Mucosa of descending colon (tissue), 3 donors: ENCODE measurements at regions not wholly inside any gene's neighbourhood (a gene's known extent, or its start where the extent isn't known, plus 50 kb on each side); places are given as distances from the start of the nearest gene placed in this dataset.

Experiments used
- ATAC-seq: fragments of 200-7000 bp; cut with Tn5 transposase; one replicate; pipeline ENCODE4 v1.9.1; 2020; ENCODE audit warnings: mild to moderate bottlenecking, moderate library complexity
- DNase-seq, 3 donors: peaks; one replicate each; pipeline ENCODE4 v3.0.0-alpha.2; 2020
- H3K36me3 ChIP-seq: fragments of 200-600 bp; one replicate; pipeline ENCODE4 v1.8.0; 2021; ENCODE audit warnings: low read depth, mild to moderate bottlenecking
- H3K4me1 ChIP-seq: fragments of 200-600 bp; one replicate; pipeline ENCODE4 v1.8.0; 2021; ENCODE audit warnings: low read depth, mild to moderate bottlenecking
- H3K4me3 ChIP-seq: fragments of 200-600 bp; one replicate; pipeline ENCODE4 v1.8.0; 2021; ENCODE audit warnings: mild to moderate bottlenecking
- H3K9me3 ChIP-seq: fragments of 200-600 bp; one replicate; pipeline ENCODE4 v1.8.0; 2021; ENCODE audit warnings: mild to moderate bottlenecking
- CTCF ChIP-seq: fragments of 200-600 bp; IDR thresholded peaks from one replicate; pipeline ENCODE4 v1.8.0; 2022; ENCODE audit warnings: antibody characterized with exemption, mild to moderate bottlenecking
- intact Hi-C, 2 donors: fragments of 100-400 bp; cut with DNase I in 1 of 2; cut with micrococcal nuclease in 1 of 2; formaldehyde crosslinking; loops; one replicate each; pipeline versions ENCODE4 v1.11.0 to v1.11.1; 2022; cut with DNase I, micrococcal nuclease
- donor health status: DM: no; HTN: no; CAD: no; lungs with moderate emphysema.
- donor health status: DM: no; HTN: no; CAD: no.
- donor health status: DM: no; HTN: yes; CAD: no.

- H3K4me1 ChIP-seq, result no peaks in the 10 kb centered on the region
- DNase-seq (no peak), ATAC-seq (no peak)
These were observed 900.8 kb upstream of the CELF4 start for GRCh38 chr18:38466426-38466825.

DNA sequence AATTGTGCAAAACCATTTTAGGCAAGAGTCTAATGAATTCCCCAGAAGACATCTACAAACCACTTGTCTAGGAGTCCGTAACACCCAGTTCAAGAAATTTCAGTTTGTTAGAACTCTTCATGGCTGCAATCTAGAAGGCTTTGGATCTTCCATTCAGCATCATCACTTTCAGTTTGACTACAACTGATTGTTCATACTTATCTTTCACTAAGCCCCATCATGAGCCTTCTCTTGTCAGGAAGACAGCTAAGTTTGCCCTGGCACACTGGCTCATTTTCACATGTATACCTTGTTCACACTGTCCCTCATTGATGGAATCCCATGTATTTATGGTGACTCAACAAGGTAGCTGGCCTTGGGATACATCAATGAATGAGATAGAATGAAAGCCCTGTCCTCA lies 898.4 kb upstream of the CELF4 start:
- no peak for ATAC-seq
- Histone ChIP-seq H3K9me3 (peaks cover 43% of the 10 kb centered on the region), H3K4me3 (no peak overlapping the region), H3K36me3 (no peaks in the 10 kb centered on the region), H3K4me1 (no peaks in the 10 kb centered on the region)
- no peak for TF ChIP-seq CTCF
- intact Hi-C loops, result no loop called here
- DNase-seq, result no peak

More at GRCh38 chr18:38466426-38466825, 900.8 kb upstream of the CELF4 start:
- Histone ChIP-seq H3K36me3 (no peaks in the 10 kb centered on the region), H3K9me3 (peaks cover 39% of the 10 kb centered on the region), H3K4me3 (no peak overlapping the region)
- no peak for TF ChIP-seq CTCF
- intact Hi-C loops, result no loop called here

DNA sequence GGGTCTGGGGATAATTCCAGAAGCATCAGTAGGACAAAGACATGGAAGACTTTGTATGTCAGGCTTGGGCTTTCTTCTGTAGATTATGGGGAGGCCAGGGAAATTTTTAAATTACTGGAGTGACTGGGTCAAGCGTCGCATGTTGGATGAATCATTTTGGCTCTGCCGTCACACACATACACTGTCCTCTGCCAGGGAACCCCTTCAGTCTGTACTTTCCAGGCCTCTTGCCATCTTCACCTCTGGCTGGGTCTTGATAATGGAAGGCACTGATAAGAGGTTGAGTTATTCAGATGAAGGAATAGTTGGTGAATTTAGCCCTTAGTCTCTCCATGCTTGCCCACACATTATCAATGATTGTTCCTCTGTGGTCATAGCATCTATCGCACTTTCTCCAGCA lies 895.1 kb upstream of the CELF4 start:
- no peaks in the 10 kb centered on the region for H3K4me1 ChIP-seq
- H3K36me3 ChIP-seq, result no peaks in the 10 kb centered on the region
- no peak for DNase-seq
- H3K4me3 ChIP-seq, result no peak overlapping the region
- no peak for TF ChIP-seq CTCF
- peaks cover 31% of the 10 kb centered on the region for H3K9me3 ChIP-seq
- ATAC-seq, result no peak
- intact Hi-C loops, result no loop called here

DNA sequence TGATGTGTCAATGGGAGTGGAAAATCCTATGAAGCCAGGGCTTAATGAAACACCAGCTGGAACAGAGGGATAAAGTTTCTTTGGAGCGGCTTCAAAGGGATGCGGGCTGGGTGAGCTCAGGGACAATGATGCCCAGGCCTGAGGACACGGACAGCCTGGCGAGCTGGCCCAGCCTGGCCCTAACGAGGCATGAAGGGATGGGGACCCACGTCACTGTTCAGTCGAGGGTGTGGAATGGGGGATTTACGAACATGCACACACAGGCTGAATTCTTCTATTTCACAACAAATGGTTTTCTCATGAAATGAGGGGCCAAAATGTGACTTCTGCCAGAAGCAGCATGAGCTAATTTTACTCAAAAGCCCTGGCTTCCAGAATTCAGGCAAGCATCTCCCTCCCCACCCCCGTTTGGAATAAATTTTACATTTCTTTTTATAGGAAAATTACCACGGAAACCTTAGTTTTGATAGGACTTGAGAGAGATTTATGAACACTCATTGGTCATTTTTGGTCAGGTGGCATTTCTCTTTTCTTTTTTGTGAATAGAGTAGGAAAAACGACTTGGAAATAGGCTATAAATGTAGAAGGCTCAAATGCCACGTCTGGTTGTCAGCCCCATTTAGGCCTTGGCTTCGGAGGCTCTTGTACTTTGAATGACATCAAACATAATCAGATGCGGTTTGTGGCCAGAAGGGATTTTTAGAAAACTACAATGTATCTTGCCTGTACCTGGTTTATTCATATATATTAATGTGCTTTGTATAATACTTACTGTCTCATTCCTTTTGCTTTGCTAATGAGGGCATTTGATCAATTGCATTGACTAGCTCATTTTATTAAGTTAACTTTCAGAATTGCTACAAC lies 893.8 kb upstream of the CELF4 start:
- Histone ChIP-seq H3K4me3 (no peak overlapping the region), H3K4me1 (no peaks in the 10 kb centered on the region), H3K36me3 (no peaks in the 10 kb centered on the region), H3K9me3 (peaks cover 29% of the 10 kb centered on the region)
- no peak for TF ChIP-seq CTCF
- DNase-seq, result no peak
- intact Hi-C loops, result no loop called here
- ATAC-seq, result no peak

DNA sequence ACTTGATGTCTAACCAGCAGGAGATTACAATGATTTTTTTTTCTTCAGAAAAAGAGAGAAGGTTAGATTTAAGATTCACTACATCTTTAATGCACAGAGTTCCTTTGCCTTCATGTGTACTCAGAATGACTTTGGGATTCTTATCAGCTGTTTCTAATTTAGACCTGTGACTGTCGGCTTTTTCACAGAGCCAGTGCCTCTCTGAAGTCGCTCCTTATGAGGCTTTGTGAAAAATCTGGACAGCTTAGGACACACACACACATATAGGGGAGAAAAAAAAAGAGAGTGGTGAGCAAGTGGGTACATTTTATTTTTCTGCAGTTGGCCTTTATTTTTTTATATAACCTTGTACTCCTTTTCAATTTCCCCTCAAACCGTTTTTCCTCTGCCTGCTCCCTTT lies 893.1 kb upstream of the CELF4 start:
- no peak for TF ChIP-seq CTCF
- Histone ChIP-seq H3K9me3 (peaks cover 29% of the 10 kb centered on the region), H3K4me3 (no peak overlapping the region), H3K36me3 (no peaks in the 10 kb centered on the region), H3K4me1 (no peaks in the 10 kb centered on the region)
- intact Hi-C loops, result no loop called here
- ATAC-seq, result no peak
- no peak for DNase-seq
